Nephron (organoid): ENCODE measurements at regions not wholly inside any gene's neighbourhood (a gene's known extent, or its start where the extent isn't known, plus 50 kb on each side); places are given as distances from the start of the nearest gene placed in this dataset.
A peak's percentile ranks its signal among the peaks of the same experiment; 100 is the strongest.

ENCODE experiments used
- H3K27ac Mint-ChIP-seq, 3 experiments: 2 replicates each; pipeline ENCODE4 v1.8.0; 2020; ENCODE audit warnings: mixed read lengths in 3 of 3, mild to moderate bottlenecking in 2 of 3, moderate library complexity in 1 of 3
- H3K27me3 Mint-ChIP-seq: 2 replicates; pipeline ENCODE4 v1.8.0; 2021; ENCODE audit warnings: low read depth, mild to moderate bottlenecking, moderate library complexity, mixed read lengths
- H3K36me3 Mint-ChIP-seq: 2 replicates; pipeline ENCODE4 v1.8.0; 2020; ENCODE audit warnings: low read depth, mixed read lengths
- H3K4me1 Mint-ChIP-seq: 2 replicates; pipeline ENCODE4 v1.8.0; 2020; ENCODE audit warnings: mixed read lengths
- H3K4me3 Mint-ChIP-seq, 3 experiments: 2 replicates each; pipeline ENCODE4 v1.8.0; 2020; ENCODE audit warnings: mild to moderate bottlenecking in 3 of 3, mixed read lengths in 3 of 3, moderate library complexity in 2 of 3
- H3K9me3 Mint-ChIP-seq: 2 replicates; pipeline ENCODE4 v1.8.0; 2020; ENCODE audit warnings: mixed read lengths
- TF ChIP-seq, protein P1 (sequence below), 3 experiments: fragments of 200-600 bp; sonication (generic); IDR thresholded peaks; one replicate each; pipeline ENCODE4 v1.5.0; 2021; ENCODE audit warnings: antibody characterized with exemption in 3 of 3; ENCODE audit not compliant: unreplicated experiment in 3 of 3

- peaks cover 28% of the 10 kb centered on the region for H3K36me3 Mint-ChIP-seq
- peak overlapping the region in 2 of 3 experiments; percentile 41 to 57 for H3K4me3 Mint-ChIP-seq
- peaks cover 4% of the 10 kb centered on the region for H3K27me3 Mint-ChIP-seq
- TF ChIP-seq, protein P1, sequence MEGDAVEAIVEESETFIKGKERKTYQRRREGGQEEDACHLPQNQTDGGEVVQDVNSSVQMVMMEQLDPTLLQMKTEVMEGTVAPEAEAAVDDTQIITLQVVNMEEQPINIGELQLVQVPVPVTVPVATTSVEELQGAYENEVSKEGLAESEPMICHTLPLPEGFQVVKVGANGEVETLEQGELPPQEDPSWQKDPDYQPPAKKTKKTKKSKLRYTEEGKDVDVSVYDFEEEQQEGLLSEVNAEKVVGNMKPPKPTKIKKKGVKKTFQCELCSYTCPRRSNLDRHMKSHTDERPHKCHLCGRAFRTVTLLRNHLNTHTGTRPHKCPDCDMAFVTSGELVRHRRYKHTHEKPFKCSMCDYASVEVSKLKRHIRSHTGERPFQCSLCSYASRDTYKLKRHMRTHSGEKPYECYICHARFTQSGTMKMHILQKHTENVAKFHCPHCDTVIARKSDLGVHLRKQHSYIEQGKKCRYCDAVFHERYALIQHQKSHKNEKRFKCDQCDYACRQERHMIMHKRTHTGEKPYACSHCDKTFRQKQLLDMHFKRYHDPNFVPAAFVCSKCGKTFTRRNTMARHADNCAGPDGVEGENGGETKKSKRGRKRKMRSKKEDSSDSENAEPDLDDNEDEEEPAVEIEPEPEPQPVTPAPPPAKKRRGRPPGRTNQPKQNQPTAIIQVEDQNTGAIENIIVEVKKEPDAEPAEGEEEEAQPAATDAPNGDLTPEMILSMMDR (IDR thresholded peaks at IDR 0.05; ENCODE audit: unreplicated experiment in 3 of 3): no peak
- H3K27ac Mint-ChIP-seq: no peak overlapping the region
- no peaks in the 10 kb centered on the region for H3K9me3 Mint-ChIP-seq
- H3K4me1 Mint-ChIP-seq: peaks cover 11% of the 10 kb centered on the region
Measured at GRCh38 chr6:26162399-26162798, 75.2 kb downstream of the HFE start.

DNA sequence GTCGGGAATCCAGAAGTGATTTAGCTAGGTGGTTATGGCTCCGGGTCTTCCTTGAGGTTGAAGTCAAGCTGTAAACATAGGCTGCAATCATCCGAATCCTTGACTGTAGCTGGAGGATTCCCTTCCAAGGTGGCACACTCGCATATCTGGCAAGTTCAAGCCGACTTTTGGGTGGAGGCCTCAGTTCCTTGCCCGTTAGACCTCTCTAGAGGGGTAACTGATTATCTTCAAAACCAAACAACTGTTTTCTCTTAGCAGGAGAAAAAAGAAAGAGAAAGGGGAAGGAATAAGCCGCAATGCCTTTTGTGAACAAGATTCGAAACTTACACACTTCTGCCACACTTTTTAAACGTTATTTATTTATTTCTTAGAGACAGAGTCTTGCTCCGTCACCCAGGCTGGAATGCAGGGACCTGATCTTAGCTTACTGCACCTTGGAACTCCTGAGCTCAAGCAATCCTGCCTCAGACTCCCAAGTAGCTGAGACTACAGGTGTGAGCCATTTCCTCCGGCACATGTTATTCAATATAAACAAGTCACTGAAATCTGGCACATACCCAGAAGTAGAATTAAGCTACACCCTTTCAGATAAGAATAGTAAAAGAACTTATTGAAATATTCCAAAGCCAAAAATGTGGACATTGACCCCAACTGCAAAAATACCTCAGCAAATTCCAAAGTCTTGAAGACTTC lies 76.3 kb downstream of the HFE start:
- Mint-ChIP-seq H3K4me1 (peaks cover 11% of the 10 kb centered on the region), H3K27ac (peak overlapping the region in 1 of 3 experiments; percentile 23), H3K9me3 (no peaks in the 10 kb centered on the region), H3K4me3 (peak overlapping the region in 1 of 3 experiments; percentile 28), H3K36me3 (peaks cover 29% of the 10 kb centered on the region), H3K27me3 (peaks cover 4% of the 10 kb centered on the region)
- TF ChIP-seq, protein P1 (IDR thresholded peaks at IDR 0.05; ENCODE audit: unreplicated experiment in 3 of 3): no peak

GRCh38 chr6:26164120-26164505 lies 76.9 kb downstream of the HFE start:
- Mint-ChIP-seq H3K36me3 (peaks cover 29% of the 10 kb centered on the region), H3K27ac (no peak overlapping the region), H3K4me1 (peaks cover 10% of the 10 kb centered on the region), H3K4me3 (no peak overlapping the region), H3K27me3 (peaks cover 4% of the 10 kb centered on the region), H3K9me3 (no peaks in the 10 kb centered on the region)
- TF ChIP-seq, protein P1 (IDR thresholded peaks at IDR 0.05; ENCODE audit: unreplicated experiment in 3 of 3): no peak

DNA sequence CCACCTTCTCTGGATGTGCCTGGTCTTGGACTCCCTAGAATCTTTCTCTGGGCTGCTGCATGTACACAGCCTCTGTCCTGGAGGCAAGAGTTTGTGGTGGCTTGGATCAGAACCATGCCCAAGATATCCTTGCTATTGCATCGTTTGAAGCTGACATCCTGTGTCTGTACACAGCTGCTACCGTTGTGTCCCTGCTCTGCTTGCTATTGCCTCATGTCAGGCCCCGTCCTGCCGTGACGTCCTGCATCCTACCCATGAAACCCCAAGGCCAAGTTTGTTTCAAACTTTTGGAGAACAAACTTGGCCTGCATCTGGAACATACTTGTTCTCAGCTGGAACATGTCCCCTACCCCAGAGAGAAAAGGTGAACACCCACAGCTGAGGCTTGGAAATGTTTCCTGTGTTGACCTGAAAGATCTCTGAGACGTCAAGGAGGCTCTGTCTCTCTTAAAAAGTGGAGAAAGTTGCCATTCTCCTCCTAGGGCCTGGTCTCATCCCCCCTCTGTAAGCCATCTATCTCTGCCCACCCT lies 78.1 kb downstream of the HFE start:
- Mint-ChIP-seq H3K36me3 (peaks cover 29% of the 10 kb centered on the region), H3K9me3 (no peaks in the 10 kb centered on the region), H3K27ac (peak overlapping the region in 1 of 3 experiments; percentile 10), H3K4me1 (no peaks in the 10 kb centered on the region), H3K27me3 (peaks cover 4% of the 10 kb centered on the region), H3K4me3 (no peak overlapping the region)
- TF ChIP-seq, protein P1 (IDR thresholded peaks at IDR 0.05; ENCODE audit: unreplicated experiment in 3 of 3): no peak

GRCh38 chr6:26170181-26170580 lies 83.0 kb downstream of the HFE start:
- H3K4me1 Mint-ChIP-seq: peaks cover 20% of the 10 kb centered on the region
- H3K27me3 Mint-ChIP-seq: no peaks in the 10 kb centered on the region
- no peaks in the 10 kb centered on the region for H3K9me3 Mint-ChIP-seq
- TF ChIP-seq, protein P1 (IDR thresholded peaks at IDR 0.05; ENCODE audit: unreplicated experiment in 3 of 3): no peak
- peak overlapping the region in 1 of 3 experiments; percentile 85 for H3K4me3 Mint-ChIP-seq
- H3K36me3 Mint-ChIP-seq: peaks cover 11% of the 10 kb centered on the region
- peak overlapping the region in 1 of 3 experiments; percentile 18 for H3K27ac Mint-ChIP-seq
